Osteocyte (in vitro differentiated cells): ENCODE measurements at regions not wholly inside any gene's neighbourhood (a gene's known extent, or its start where the extent isn't known, plus 50 kb on each side); places are given as distances from the start of the nearest gene placed in this dataset.
"Not testable (repeated sequence)": the region's sequence is repeated elsewhere in the genome, so short reads cannot be mapped to it uniquely, and the experiment has no call there.

Source experiments
- DNase-seq: peaks from one replicate; pipeline ENCODE4 v3.0.0; 2021; ENCODE audit warnings: mixed read lengths; ENCODE audit not compliant: unreplicated experiment; ENCODE audit errors: extremely low spot score
- H3K27ac Mint-ChIP-seq: one replicate; pipeline ENCODE4 v1.8.0; 2021; ENCODE audit warnings: mild to moderate bottlenecking, mixed read lengths; ENCODE audit not compliant: unreplicated experiment
- H3K27me3 Mint-ChIP-seq: one replicate; pipeline ENCODE4 v1.8.0; 2021; ENCODE audit warnings: mixed read lengths; ENCODE audit not compliant: unreplicated experiment
- H3K36me3 Mint-ChIP-seq: one replicate; pipeline ENCODE4 v1.8.0; 2021; ENCODE audit warnings: mixed read lengths; ENCODE audit not compliant: unreplicated experiment
- H3K4me1 Mint-ChIP-seq: one replicate; pipeline ENCODE4 v1.8.0; 2021; ENCODE audit warnings: mixed read lengths; ENCODE audit not compliant: unreplicated experiment
- H3K4me3 Mint-ChIP-seq: one replicate; pipeline ENCODE4 v1.8.0; 2021; ENCODE audit warnings: mild to moderate bottlenecking, moderate library complexity, mixed read lengths; ENCODE audit not compliant: unreplicated experiment
- H3K9me3 Mint-ChIP-seq: one replicate; pipeline ENCODE4 v1.8.0; 2021; ENCODE audit warnings: mixed read lengths; ENCODE audit not compliant: unreplicated experiment
- TF ChIP-seq, protein P1 (sequence below): fragments of 200-600 bp; sonication (generic); IDR thresholded peaks from 2 replicates; pipeline ENCODE4 v1.5.0; 2021; ENCODE audit warnings: antibody characterized with exemption, mild to moderate bottlenecking, moderate library complexity

GRCh38 chr13:37960427-37960826 lies 90.9 kb upstream of the TRPC4 start:
- Mint-ChIP-seq H3K36me3 (no peaks in the 10 kb centered on the region), H3K4me1 (no peaks in the 10 kb centered on the region), H3K4me3 (no peak overlapping the region), H3K27me3 (no peaks in the 10 kb centered on the region), H3K27ac (no peak overlapping the region), H3K9me3 (peaks cover 3% of the 10 kb centered on the region)
- DNase-seq = no peak
- TF ChIP-seq, protein P1, sequence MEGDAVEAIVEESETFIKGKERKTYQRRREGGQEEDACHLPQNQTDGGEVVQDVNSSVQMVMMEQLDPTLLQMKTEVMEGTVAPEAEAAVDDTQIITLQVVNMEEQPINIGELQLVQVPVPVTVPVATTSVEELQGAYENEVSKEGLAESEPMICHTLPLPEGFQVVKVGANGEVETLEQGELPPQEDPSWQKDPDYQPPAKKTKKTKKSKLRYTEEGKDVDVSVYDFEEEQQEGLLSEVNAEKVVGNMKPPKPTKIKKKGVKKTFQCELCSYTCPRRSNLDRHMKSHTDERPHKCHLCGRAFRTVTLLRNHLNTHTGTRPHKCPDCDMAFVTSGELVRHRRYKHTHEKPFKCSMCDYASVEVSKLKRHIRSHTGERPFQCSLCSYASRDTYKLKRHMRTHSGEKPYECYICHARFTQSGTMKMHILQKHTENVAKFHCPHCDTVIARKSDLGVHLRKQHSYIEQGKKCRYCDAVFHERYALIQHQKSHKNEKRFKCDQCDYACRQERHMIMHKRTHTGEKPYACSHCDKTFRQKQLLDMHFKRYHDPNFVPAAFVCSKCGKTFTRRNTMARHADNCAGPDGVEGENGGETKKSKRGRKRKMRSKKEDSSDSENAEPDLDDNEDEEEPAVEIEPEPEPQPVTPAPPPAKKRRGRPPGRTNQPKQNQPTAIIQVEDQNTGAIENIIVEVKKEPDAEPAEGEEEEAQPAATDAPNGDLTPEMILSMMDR = peak; percentile 33

DNA sequence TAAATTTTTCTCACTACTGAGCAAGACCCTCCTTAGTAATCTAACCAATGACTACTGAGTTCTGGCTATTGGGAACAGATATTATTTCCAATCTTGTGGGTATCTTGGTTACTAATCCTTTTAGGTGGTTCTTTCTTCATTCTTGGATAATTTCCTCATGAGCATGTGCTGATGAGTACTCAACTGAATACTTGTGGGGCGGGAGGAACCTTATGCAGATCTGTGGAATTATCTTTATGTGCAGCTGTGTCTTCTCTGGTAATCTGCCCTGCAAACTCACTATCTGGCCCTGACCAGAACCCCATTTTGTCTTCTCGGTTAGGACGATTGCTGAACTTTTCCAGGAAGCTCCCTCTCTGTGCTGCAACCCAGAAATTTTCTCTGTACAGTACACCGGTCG lies 89.7 kb upstream of the TRPC4 start:
- H3K9me3 Mint-ChIP-seq = peaks cover 3% of the 10 kb centered on the region
- no peaks in the 10 kb centered on the region for H3K36me3 Mint-ChIP-seq
- no peak overlapping the region for H3K27ac Mint-ChIP-seq
- TF ChIP-seq, protein P1 = no peak
- DNase-seq = no peak
- H3K4me1 Mint-ChIP-seq = no peaks in the 10 kb centered on the region
- H3K27me3 Mint-ChIP-seq = no peaks in the 10 kb centered on the region
- no peak overlapping the region for H3K4me3 Mint-ChIP-seq

- H3K9me3 Mint-ChIP-seq = peaks cover under 1% of the 10 kb centered on the region
- TF ChIP-seq, protein P1 = no peak
- no peaks in the 10 kb centered on the region for H3K27me3 Mint-ChIP-seq
- no peaks in the 10 kb centered on the region for H3K4me1 Mint-ChIP-seq
- H3K27ac Mint-ChIP-seq = no peak overlapping the region
- no peak overlapping the region for H3K4me3 Mint-ChIP-seq
- no peak for DNase-seq
- no peaks in the 10 kb centered on the region for H3K36me3 Mint-ChIP-seq
These were observed 87.0 kb upstream of the TRPC4 start for GRCh38 chr13:37956536-37956935.

DNA sequence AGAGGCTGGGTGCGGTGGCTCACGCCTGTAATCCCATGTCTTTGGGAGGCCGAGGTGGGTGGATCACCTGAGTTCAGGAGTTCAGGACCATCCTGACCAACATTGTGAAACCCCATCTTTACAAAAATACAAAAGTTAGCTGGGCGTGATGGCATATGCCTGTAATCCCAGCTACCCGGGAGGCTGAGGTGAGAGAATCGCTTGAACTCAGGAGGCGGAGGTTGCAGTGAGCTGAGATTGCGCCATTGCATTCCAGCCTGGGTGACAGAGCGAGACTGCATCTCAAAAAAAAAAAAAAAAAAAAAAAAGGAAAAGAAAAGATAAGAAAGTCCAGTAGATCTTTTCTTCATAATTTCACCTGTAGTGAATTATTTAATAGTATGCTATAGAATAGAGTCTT lies 85.0 kb upstream of the TRPC4 start:
- not testable (repeated sequence) for H3K4me3 Mint-ChIP-seq, DNase-seq, H3K9me3 Mint-ChIP-seq, H3K27me3 Mint-ChIP-seq, H3K36me3 Mint-ChIP-seq, H3K4me1 Mint-ChIP-seq, H3K27ac Mint-ChIP-seq

GRCh38 chr13:37954191-37954590 lies 84.6 kb upstream of the TRPC4 start:
- Mint-ChIP-seq H3K36me3 (no peaks in the 10 kb centered on the region), H3K4me1 (no peaks in the 10 kb centered on the region), H3K9me3 (no peaks in the 10 kb centered on the region), H3K4me3 (no peak overlapping the region), H3K27ac (no peak overlapping the region), H3K27me3 (no peaks in the 10 kb centered on the region)
- no peak for DNase-seq
- TF ChIP-seq, protein P1 = no peak

GRCh38 chr13:37953696-37954095 lies 84.1 kb upstream of the TRPC4 start:
- Mint-ChIP-seq H3K27ac (no peak overlapping the region), H3K4me1 (no peaks in the 10 kb centered on the region), H3K4me3 (no peak overlapping the region), H3K27me3 (no peaks in the 10 kb centered on the region), H3K36me3 (no peaks in the 10 kb centered on the region), H3K9me3 (no peaks in the 10 kb centered on the region)
- TF ChIP-seq, protein P1 = no peak
- no peak for DNase-seq
